Endothelial cell of umbilical vein (primary cell): ENCODE measurements at regions not wholly inside any gene's neighbourhood (a gene's known extent, or its start where the extent isn't known, plus 50 kb on each side); places are given as distances from the start of the nearest gene placed in this dataset.

Experiments used
- BruUV-seq: library from RNA; stranded (reverse); fragments of 400-500 nt; replicated peaks from 2 replicates; lab custom pipeline; 2021; lab: Mats Ljungman, UMichigan
- CTCF ChIA-PET: fragments of 300-600, 350-600 bp; sonication (Branson Sonifier 250); formaldehyde crosslinking; loops from one replicate; lab custom pipeline; 2021; ENCODE audit warnings: antibody characterized with exemption, inconsistent platforms; lab: Charles Lee
- POLR2A ChIA-PET: fragments of 300-600, 350-600 bp; sonication (Branson Sonifier 250); formaldehyde crosslinking; loops from one replicate; lab custom pipeline; 2021; ENCODE audit warnings: antibody characterized with exemption, inconsistent platforms; lab: Charles Lee
- DNase-seq: peaks from one replicate; pipeline ENCODE4 v3.0.0-alpha.2; 2011; ENCODE audit warnings: low read depth, low spot score
- FAIRE-seq: peaks from 2 replicates; lab custom pipeline; 2011; peaks lifted over from hg19 to GRCh38; lab: Jason Lieb, UNC
- H2AFZ ChIP-seq: 2 replicates; pipeline ENCODE4 v1.6.0; 2012; ENCODE audit warnings: low read depth, low read length, control low read depth, inconsistent platforms
- H3K27ac ChIP-seq: 2 replicates; pipeline ENCODE4 v1.5.1; 2011; ENCODE audit warnings: low read depth, mild to moderate bottlenecking, control low read depth, low read length, moderate library complexity; ENCODE audit not compliant: insufficient read depth
- H3K27me3 ChIP-seq, 2 experiments: 2 replicates each; pipeline versions ENCODE4 v1.6.0 to v1.6.1; 2011; ENCODE audit warnings: low read length in 2 of 2, mixed read lengths in 1 of 2; ENCODE audit not compliant: control insufficient read depth in 2 of 2, insufficient read depth in 2 of 2
- H3K36me3 ChIP-seq, 2 experiments: 2 replicates in 1 of 2; 3 replicates in 1 of 2; pipeline ENCODE4 v1.5.1; 2011; ENCODE audit warnings: low read length in 2 of 2, mild to moderate bottlenecking in 1 of 2, moderate library complexity in 1 of 2; ENCODE audit not compliant: control insufficient read depth in 2 of 2, insufficient read depth in 2 of 2; ENCODE audit errors: extremely low read depth in 1 of 2
- H3K4me1 ChIP-seq: 3 replicates; pipeline ENCODE4 v1.5.1; 2011; ENCODE audit warnings: mild to moderate bottlenecking, low read length; ENCODE audit not compliant: control insufficient read depth, insufficient read depth; ENCODE audit errors: extremely low read depth
- H3K4me2 ChIP-seq: 2 replicates; pipeline ENCODE4 v1.6.1; 2011; ENCODE audit warnings: low read length, control low read depth, mixed read lengths; ENCODE audit not compliant: insufficient read depth
- H3K4me3 ChIP-seq, 3 experiments: fragments of 200-600 bp in 1 of 3; sonication (generic), shearing (Covaris generic) in 1 of 3; replicated peaks in 1 of 3; 2 replicates each; pipeline ENCODE4 v1.5.1; 2011 to 2016; ENCODE audit warnings: control low read depth in 3 of 3, low read length in 3 of 3, mild to moderate bottlenecking in 2 of 3, inconsistent platforms in 1 of 3, low read depth in 1 of 3, moderate library complexity in 1 of 3; ENCODE audit not compliant: insufficient read depth in 1 of 3
- H3K79me2 ChIP-seq: 2 replicates; pipeline ENCODE4 v1.6.0; 2012; ENCODE audit warnings: low read length, inconsistent platforms; ENCODE audit not compliant: control insufficient read depth, insufficient read depth
- H3K9ac ChIP-seq: replicated peaks from 2 replicates; pipeline ENCODE3; 2011; ENCODE audit warnings: low read length, control low read depth; ENCODE audit not compliant: insufficient read depth; ENCODE audit errors: extremely low read depth
- H3K9me1 ChIP-seq: replicated peaks from 3 replicates; pipeline ENCODE4 v1.6.0; 2011; ENCODE audit warnings: mild to moderate bottlenecking, low read length; ENCODE audit not compliant: control insufficient read depth, insufficient read depth; ENCODE audit errors: extremely low read depth
- H3K9me3 ChIP-seq: replicated peaks from 2 replicates; pipeline ENCODE4 v1.5.1; 2012; ENCODE audit warnings: low read length, inconsistent platforms; ENCODE audit not compliant: control insufficient read depth, insufficient read depth
- H4K20me1 ChIP-seq: replicated peaks from 2 replicates; pipeline ENCODE3; 2011; ENCODE audit warnings: mild to moderate bottlenecking, low read length; ENCODE audit not compliant: control insufficient read depth, insufficient read depth; ENCODE audit errors: extremely low read depth
- EZH2 ChIP-seq: IDR thresholded peaks from 2 replicates; pipeline ENCODE4 v1.6.1; 2012; ENCODE audit warnings: borderline replicate concordance, low read depth, mild to moderate bottlenecking, moderate library complexity, low read length, inconsistent platforms; ENCODE audit not compliant: severe bottlenecking
- FOS ChIP-seq: IDR thresholded peaks from 2 replicates; pipeline ENCODE4 v1.6.1; 2011; ENCODE audit warnings: mild to moderate bottlenecking, low read length, moderate library complexity, borderline replicate concordance; ENCODE audit not compliant: insufficient read depth
- GATA2 ChIP-seq: IDR thresholded peaks from 2 replicates; pipeline ENCODE4 v1.7.0; 2011; ENCODE audit warnings: low read depth, mild to moderate bottlenecking, moderate library complexity, mixed read lengths, low read length; ENCODE audit not compliant: insufficient read length, insufficient read depth
- JUN ChIP-seq: IDR thresholded peaks from 2 replicates; pipeline ENCODE4 v1.6.1; 2011; ENCODE audit warnings: borderline replicate concordance, low read depth; ENCODE audit not compliant: insufficient read length, insufficient read depth
- MYC ChIP-seq: IDR thresholded peaks from one replicate; pipeline ENCODE4 v1.6.1; 2011; ENCODE audit warnings: mild to moderate bottlenecking, low read depth, low read length
- POLR2A ChIP-seq: IDR thresholded peaks from 2 replicates; pipeline ENCODE4 v1.6.1; 2012; ENCODE audit warnings: low read depth, mild to moderate bottlenecking, control low read depth, low read length
- POLR2AphosphoS5 ChIP-seq: IDR thresholded peaks from 2 replicates; pipeline ENCODE4 v1.6.1; 2012; ENCODE audit warnings: low read depth, mild to moderate bottlenecking, control low read depth, low read length, moderate library complexity; ENCODE audit not compliant: insufficient read depth
- dilution Hi-C: fragments of 300-500 bp; cut with MboI; formaldehyde crosslinking; loops from one replicate; pipeline ENCODE4 v1.15.0; 2019; ENCODE audit warnings: low sequenced_read_pairs; ENCODE audit not compliant: extremely low pct_ligation_motif_present
- intact Hi-C: fragments of 100-400 bp; cut with micrococcal nuclease; formaldehyde crosslinking; loops from one replicate; pipeline ENCODE4 v1.10.0; 2022
- TF ChIP-seq, protein P1 (sequence below): IDR thresholded peaks from 2 replicates; pipeline ENCODE4 v1.6.1; 2011; ENCODE audit not compliant: insufficient read depth, insufficient read length
- TF ChIP-seq, protein P2 (sequence below), 2 donors: IDR thresholded peaks; 1 replicate in 1 of 2; 2 replicates in 1 of 2; pipeline ENCODE4 v1.5.1; 2011; ENCODE audit warnings: low read length in 2 of 2, mild to moderate bottlenecking in 2 of 2, moderate library complexity in 2 of 2, control low read depth in 1 of 2, inconsistent platforms in 1 of 2, low read depth in 1 of 2; ENCODE audit not compliant: insufficient read depth in 1 of 2; ENCODE audit errors: extremely low read depth in 1 of 2

DNA sequence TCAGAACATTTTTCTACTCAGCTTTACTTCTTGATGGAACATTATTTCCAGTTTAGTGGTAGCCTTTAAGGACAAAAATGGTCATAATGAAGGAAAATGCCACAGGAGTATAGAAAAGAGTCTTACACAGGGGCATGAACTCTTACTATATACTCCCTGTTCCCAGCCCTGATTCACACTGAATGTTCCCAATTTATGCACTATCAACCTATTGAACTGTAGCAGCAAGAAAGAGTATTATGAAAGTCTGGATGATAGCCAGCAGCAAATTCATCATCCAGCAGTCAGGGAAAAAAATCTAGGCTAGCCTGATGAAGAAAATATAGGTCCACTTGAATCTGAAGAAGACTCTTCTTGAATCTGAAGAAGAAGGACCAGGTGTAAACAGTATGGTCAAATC, 1170.3 kb upstream of the CHAC2 start:
- POLR2A ChIA-PET, result no interaction called here
- no peak for DNase-seq
- intact Hi-C loops, result no loop called here
- Histone ChIP-seq H3K27me3 (no peaks in the 10 kb centered on the region), H3K36me3 (no peaks in the 10 kb centered on the region), H3K9me3 (no peaks in the 10 kb centered on the region), H3K27ac (no peak overlapping the region), H2AFZ (no peak overlapping the region), H3K9me1 (no peaks in the 10 kb centered on the region), H3K4me2 (no peak overlapping the region), H3K4me1 (peaks cover 3% of the 10 kb centered on the region), H4K20me1 (no peaks in the 10 kb centered on the region), H3K79me2 (no peaks in the 10 kb centered on the region), H3K4me3 (no peak overlapping the region), H3K9ac (no peak overlapping the region)
- TF ChIP-seq FOS (no peak), GATA2 (no peak), POLR2AphosphoS5 (no peak), JUN (no peak), MYC (no peak), POLR2A (no peak), EZH2 (no peak)
- TF ChIP-seq, protein P1, sequence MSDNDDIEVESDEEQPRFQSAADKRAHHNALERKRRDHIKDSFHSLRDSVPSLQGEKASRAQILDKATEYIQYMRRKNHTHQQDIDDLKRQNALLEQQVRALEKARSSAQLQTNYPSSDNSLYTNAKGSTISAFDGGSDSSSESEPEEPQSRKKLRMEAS, result no peak
- TF ChIP-seq, protein P2, sequence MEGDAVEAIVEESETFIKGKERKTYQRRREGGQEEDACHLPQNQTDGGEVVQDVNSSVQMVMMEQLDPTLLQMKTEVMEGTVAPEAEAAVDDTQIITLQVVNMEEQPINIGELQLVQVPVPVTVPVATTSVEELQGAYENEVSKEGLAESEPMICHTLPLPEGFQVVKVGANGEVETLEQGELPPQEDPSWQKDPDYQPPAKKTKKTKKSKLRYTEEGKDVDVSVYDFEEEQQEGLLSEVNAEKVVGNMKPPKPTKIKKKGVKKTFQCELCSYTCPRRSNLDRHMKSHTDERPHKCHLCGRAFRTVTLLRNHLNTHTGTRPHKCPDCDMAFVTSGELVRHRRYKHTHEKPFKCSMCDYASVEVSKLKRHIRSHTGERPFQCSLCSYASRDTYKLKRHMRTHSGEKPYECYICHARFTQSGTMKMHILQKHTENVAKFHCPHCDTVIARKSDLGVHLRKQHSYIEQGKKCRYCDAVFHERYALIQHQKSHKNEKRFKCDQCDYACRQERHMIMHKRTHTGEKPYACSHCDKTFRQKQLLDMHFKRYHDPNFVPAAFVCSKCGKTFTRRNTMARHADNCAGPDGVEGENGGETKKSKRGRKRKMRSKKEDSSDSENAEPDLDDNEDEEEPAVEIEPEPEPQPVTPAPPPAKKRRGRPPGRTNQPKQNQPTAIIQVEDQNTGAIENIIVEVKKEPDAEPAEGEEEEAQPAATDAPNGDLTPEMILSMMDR (IDR thresholded peaks at IDR 0.05; ENCODE audit: extremely low read depth in 1 of 2, insufficient read depth in 1 of 2, low read depth in 1 of 2, low read length in 2 of 2), result no peak
- CTCF ChIA-PET, result no interaction called here
- BruUV-seq, result no TSS peak
- FAIRE-seq, result no peak
- dilution Hi-C loops, result no loop called here
